IPS-15b (cell line): ENCODE measurements at regions not wholly inside any gene's neighbourhood (a gene's known extent, or its start where the extent isn't known, plus 50 kb on each side); places are given as distances from the start of the nearest gene placed in this dataset.
"Not testable (repeated sequence)": the region's sequence is repeated elsewhere in the genome, so short reads cannot be mapped to it uniquely, and the experiment has no call there.

ENCODE experiments used
- H3K27me3 ChIP-seq: one replicate; pipeline ENCODE4 v1.6.1; 2013; ENCODE audit warnings: low read length; ENCODE audit not compliant: control insufficient read depth, insufficient read depth
- H3K36me3 ChIP-seq: one replicate; pipeline ENCODE4 v1.6.1; 2013; ENCODE audit warnings: low read length; ENCODE audit not compliant: control insufficient read depth, insufficient read depth
- H3K4me1 ChIP-seq: one replicate; pipeline ENCODE4 v1.6.1; 2013; ENCODE audit warnings: mild to moderate bottlenecking, low read length; ENCODE audit not compliant: control insufficient read depth, insufficient read depth
- H3K4me3 ChIP-seq: one replicate; pipeline ENCODE4 v1.5.1; 2013; ENCODE audit warnings: low read depth, low read length
- H3K9ac ChIP-seq: one replicate; pipeline ENCODE4 v1.6.1; 2013; ENCODE audit warnings: low read depth, mild to moderate bottlenecking, low read length
- H3K9me3 ChIP-seq: one replicate; pipeline ENCODE4 v1.6.1; 2013; ENCODE audit warnings: mild to moderate bottlenecking, low read length; ENCODE audit not compliant: control insufficient read depth, insufficient read depth

GRCh38 chr1:112855152-112855828 lies 100.7 kb downstream of the SLC16A1 start:
- no peaks in the 10 kb centered on the region for H3K9me3 ChIP-seq
- no peak overlapping the region for H3K4me3 ChIP-seq
- H3K9ac ChIP-seq, result no peak overlapping the region
- peaks cover 8% of the 10 kb centered on the region for H3K4me1 ChIP-seq
- no peaks in the 10 kb centered on the region for H3K27me3 ChIP-seq
- H3K36me3 ChIP-seq, result no peaks in the 10 kb centered on the region

GRCh38 chr1:112854368-112854984 lies 101.5 kb downstream of the SLC16A1 start:
- not testable (repeated sequence) for H3K4me1 ChIP-seq, H3K36me3 ChIP-seq

GRCh38 chr1:112853915-112854314 lies 102.1 kb downstream of the SLC16A1 start:
- not testable (repeated sequence) for H3K27me3 ChIP-seq, H3K4me3 ChIP-seq, H3K36me3 ChIP-seq, H3K9me3 ChIP-seq, H3K4me1 ChIP-seq, H3K9ac ChIP-seq

More at GRCh38 chr1:112854368-112854984, 101.5 kb downstream of the SLC16A1 start:
- H3K9me3 ChIP-seq, H3K27me3 ChIP-seq, H3K4me3 ChIP-seq, H3K9ac ChIP-seq: not testable (repeated sequence)

- Histone ChIP-seq H3K27me3 (no peaks in the 10 kb centered on the region), H3K36me3 (no peaks in the 10 kb centered on the region), H3K9me3 (no peaks in the 10 kb centered on the region), H3K9ac (no peak overlapping the region), H3K4me1 (peaks cover 8% of the 10 kb centered on the region), H3K4me3 (no peak overlapping the region)
Observed at GRCh38 chr1:112852934-112853333, 103.1 kb downstream of the SLC16A1 start.

GRCh38 chr1:112852276-112852675 lies 103.7 kb downstream of the SLC16A1 start:
- Histone ChIP-seq H3K9me3 (no peaks in the 10 kb centered on the region), H3K4me1 (peaks cover 8% of the 10 kb centered on the region), H3K27me3 (no peaks in the 10 kb centered on the region), H3K9ac (no peak overlapping the region), H3K4me3 (no peak overlapping the region), H3K36me3 (no peaks in the 10 kb centered on the region)

- H3K4me1 ChIP-seq, result peaks cover 12% of the 10 kb centered on the region
- no peaks in the 10 kb centered on the region for H3K9me3 ChIP-seq
- no peaks in the 10 kb centered on the region for H3K36me3 ChIP-seq
- peak overlapping the region; percentile 32 for H3K4me3 ChIP-seq
- H3K27me3 ChIP-seq, result no peaks in the 10 kb centered on the region
- no peak overlapping the region for H3K9ac ChIP-seq
Observed at GRCh38 chr1:112850034-112850757, 105.8 kb downstream of the SLC16A1 start.

GRCh38 chr1:112849425-112850033 lies 106.5 kb downstream of the SLC16A1 start:
- Histone ChIP-seq H3K4me3 (peak overlapping the region; percentile 32), H3K4me1 (peaks cover 10% of the 10 kb centered on the region), H3K9ac (no peak overlapping the region), H3K9me3 (no peaks in the 10 kb centered on the region), H3K27me3 (no peaks in the 10 kb centered on the region), H3K36me3 (no peaks in the 10 kb centered on the region)

GRCh38 chr1:112841825-112842224 lies 114.2 kb downstream of the SLC16A1 start:
- Histone ChIP-seq H3K9ac (no peak overlapping the region), H3K4me1 (peaks cover 12% of the 10 kb centered on the region), H3K9me3 (no peaks in the 10 kb centered on the region), H3K4me3 (no peak overlapping the region), H3K36me3 (no peaks in the 10 kb centered on the region), H3K27me3 (no peaks in the 10 kb centered on the region)

GRCh38 chr1:112840631-112841624 lies 115.1 kb downstream of the SLC16A1 start:
- H3K36me3 ChIP-seq, result no peaks in the 10 kb centered on the region
- no peak overlapping the region for H3K4me3 ChIP-seq
- no peaks in the 10 kb centered on the region for H3K9me3 ChIP-seq
- no peak overlapping the region for H3K9ac ChIP-seq
- peaks cover 12% of the 10 kb centered on the region for H3K4me1 ChIP-seq
- no peaks in the 10 kb centered on the region for H3K27me3 ChIP-seq

GRCh38 chr1:112836642-112837041 lies 119.4 kb downstream of the SLC16A1 start:
- Histone ChIP-seq H3K4me1 (peaks cover 7% of the 10 kb centered on the region), H3K9me3 (no peaks in the 10 kb centered on the region), H3K27me3 (no peaks in the 10 kb centered on the region), H3K4me3 (no peak overlapping the region), H3K36me3 (no peaks in the 10 kb centered on the region), H3K9ac (no peak overlapping the region)

- Histone ChIP-seq H3K9me3 (no peaks in the 10 kb centered on the region), H3K4me1 (no peaks in the 10 kb centered on the region), H3K27me3 (no peaks in the 10 kb centered on the region), H3K9ac (no peak overlapping the region), H3K36me3 (no peaks in the 10 kb centered on the region), H3K4me3 (no peak overlapping the region)
Observed at GRCh38 chr1:112833806-112834205, 118.7 kb upstream of the PPM1J start.
